ENCODE measurements at regions not wholly inside any gene's neighbourhood (a gene's known extent, or its start where the extent isn't known, plus 50 kb on each side); places are given as distances from the start of the nearest gene placed in this dataset.
A peak's percentile ranks its signal among the peaks of the same experiment; 100 is the strongest.

DNA sequence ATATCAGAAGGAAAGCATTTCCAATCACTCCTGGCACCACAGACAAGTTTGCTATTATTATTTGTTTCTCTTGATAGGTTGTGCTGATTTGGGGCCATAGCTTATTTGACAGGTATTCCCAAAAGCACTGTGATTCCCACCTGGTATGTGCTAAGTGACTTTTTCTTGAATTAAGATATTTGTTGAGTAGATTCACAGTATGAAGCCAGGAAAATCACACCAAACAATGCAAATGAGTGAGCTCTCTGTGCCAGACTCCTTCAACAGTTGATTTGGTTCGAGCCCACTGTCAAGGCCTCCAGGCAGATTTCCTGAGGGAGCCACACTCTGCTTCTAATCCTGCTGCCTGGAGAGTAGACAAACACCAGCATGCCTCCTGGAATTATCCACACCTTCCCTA lies 253.0 kb upstream of the POU2AF2 start:
- in situ Hi-C loops (cut with MboI; ENCODE audit: low sequenced_read_pairs in 4 of 4) (no loop called here), intact Hi-C loops (cut with DNase I; ENCODE audit: low total_unique reads) (no loop called here)
- DNase-seq (no peak), ATAC-seq (no peak)
- no peak overlapping the region for H3K4me3 ChIP-seq
- no peaks in the 10 kb centered on the region for H3K27me3 ChIP-seq
- no peak overlapping the region for H3K27ac ChIP-seq
- no peaks in the 10 kb centered on the region for H3K36me3 ChIP-seq
- peaks cover 5 to 11% of the 10 kb centered on the region in 2 donors for H3K4me1 ChIP-seq
- no peaks in the 10 kb centered on the region for H3K9me3 ChIP-seq
- TF ChIP-seq POLR2A (IDR thresholded peaks at IDR 0.05): no peak
- TF ChIP-seq, protein P1, sequence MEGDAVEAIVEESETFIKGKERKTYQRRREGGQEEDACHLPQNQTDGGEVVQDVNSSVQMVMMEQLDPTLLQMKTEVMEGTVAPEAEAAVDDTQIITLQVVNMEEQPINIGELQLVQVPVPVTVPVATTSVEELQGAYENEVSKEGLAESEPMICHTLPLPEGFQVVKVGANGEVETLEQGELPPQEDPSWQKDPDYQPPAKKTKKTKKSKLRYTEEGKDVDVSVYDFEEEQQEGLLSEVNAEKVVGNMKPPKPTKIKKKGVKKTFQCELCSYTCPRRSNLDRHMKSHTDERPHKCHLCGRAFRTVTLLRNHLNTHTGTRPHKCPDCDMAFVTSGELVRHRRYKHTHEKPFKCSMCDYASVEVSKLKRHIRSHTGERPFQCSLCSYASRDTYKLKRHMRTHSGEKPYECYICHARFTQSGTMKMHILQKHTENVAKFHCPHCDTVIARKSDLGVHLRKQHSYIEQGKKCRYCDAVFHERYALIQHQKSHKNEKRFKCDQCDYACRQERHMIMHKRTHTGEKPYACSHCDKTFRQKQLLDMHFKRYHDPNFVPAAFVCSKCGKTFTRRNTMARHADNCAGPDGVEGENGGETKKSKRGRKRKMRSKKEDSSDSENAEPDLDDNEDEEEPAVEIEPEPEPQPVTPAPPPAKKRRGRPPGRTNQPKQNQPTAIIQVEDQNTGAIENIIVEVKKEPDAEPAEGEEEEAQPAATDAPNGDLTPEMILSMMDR (IDR thresholded peaks at IDR 0.05 in 4 of 5, conservative IDR thresholded peaks at IDR 0.05 in 1 of 5): no peak

- Histone ChIP-seq H3K36me3 (no peaks in the 10 kb centered on the region), H3K27ac (peak overlapping the region in 3 of 4 donors; percentile 10 to 33 (median 14)), H3K4me1 (peaks cover 5 to 11% of the 10 kb centered on the region in 2 donors), H3K27me3 (no peaks in the 10 kb centered on the region), H3K9me3 (no peaks in the 10 kb centered on the region), H3K4me3 (no peak overlapping the region)
- intact Hi-C loops (cut with DNase I; ENCODE audit: low total_unique reads) (no loop called here), in situ Hi-C loops (cut with MboI; ENCODE audit: low sequenced_read_pairs in 4 of 4) (no loop called here)
- DNase-seq (peak; percentile 28 to 58), ATAC-seq (peak; percentile 53 to 55)
- no peak for TF ChIP-seq POLR2A (IDR thresholded peaks at IDR 0.05)
- TF ChIP-seq, protein P1 (IDR thresholded peaks at IDR 0.05 in 4 of 5, conservative IDR thresholded peaks at IDR 0.05 in 1 of 5): no peak
Measured at GRCh38 chr11:110991661-110992355, 253.7 kb upstream of the POU2AF2 start.

GRCh38 chr11:110990311-110990710 lies 255.2 kb upstream of the POU2AF2 start:
- DNase-seq (no peak), ATAC-seq (no peak)
- intact Hi-C loops (cut with DNase I; ENCODE audit: low total_unique reads): no loop called here
- Histone ChIP-seq H3K9me3 (no peaks in the 10 kb centered on the region), H3K27me3 (no peaks in the 10 kb centered on the region), H3K4me3 (no peak overlapping the region), H3K27ac (no peak overlapping the region), H3K4me1 (peaks cover 5 to 11% of the 10 kb centered on the region in 2 donors), H3K36me3 (no peaks in the 10 kb centered on the region)
- in situ Hi-C loops (cut with MboI; ENCODE audit: low sequenced_read_pairs in 4 of 4): no loop called here
- no peak for TF ChIP-seq POLR2A (IDR thresholded peaks at IDR 0.05)
- TF ChIP-seq, protein P1 (IDR thresholded peaks at IDR 0.05 in 4 of 5, conservative IDR thresholded peaks at IDR 0.05 in 1 of 5): no peak

DNA sequence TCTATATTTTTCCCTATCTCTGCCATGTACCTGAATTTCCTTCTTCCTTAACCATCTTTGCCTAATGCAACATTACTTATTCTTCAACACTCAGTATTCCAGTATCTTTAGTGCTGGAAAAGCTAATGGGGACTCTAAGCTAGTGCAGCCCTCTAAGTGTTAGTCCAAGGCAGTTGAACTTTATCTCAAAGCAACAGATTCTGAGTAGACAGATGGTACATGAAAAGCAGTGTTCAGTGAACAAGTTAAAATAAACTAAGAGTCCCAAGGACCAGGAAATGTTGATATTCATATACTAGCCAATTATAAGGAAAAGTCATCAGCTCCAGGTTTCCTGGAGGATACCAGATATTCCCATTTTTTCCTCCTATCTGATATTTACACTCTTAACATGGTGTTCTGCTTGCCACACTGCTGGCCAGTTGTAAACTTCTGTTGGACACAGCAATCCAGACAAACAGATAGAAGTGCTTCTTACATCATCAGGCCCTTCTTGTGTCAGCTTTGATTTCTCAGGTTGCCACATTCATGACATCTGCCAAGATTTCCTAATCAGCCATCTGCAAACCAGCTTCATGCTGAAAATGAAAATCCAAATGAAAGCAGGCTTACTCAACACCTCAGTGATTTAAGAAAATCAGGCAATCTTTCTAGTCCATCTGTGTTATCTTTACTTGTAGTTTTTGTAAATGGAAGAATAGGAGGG lies 255.9 kb upstream of the POU2AF2 start:
- H3K36me3 ChIP-seq: no peaks in the 10 kb centered on the region
- no peak overlapping the region for H3K4me3 ChIP-seq
- intact Hi-C loops (cut with DNase I; ENCODE audit: low total_unique reads): no loop called here
- no peaks in the 10 kb centered on the region for H3K27me3 ChIP-seq
- TF ChIP-seq, protein P1 (IDR thresholded peaks at IDR 0.05 in 4 of 5, conservative IDR thresholded peaks at IDR 0.05 in 1 of 5): no peak
- no peak for TF ChIP-seq POLR2A (IDR thresholded peaks at IDR 0.05)
- peaks cover 5 to 11% of the 10 kb centered on the region in 2 donors for H3K4me1 ChIP-seq
- in situ Hi-C loops (cut with MboI; ENCODE audit: low sequenced_read_pairs in 4 of 4): no loop called here
- ATAC-seq (peak; percentile 88 to 95), DNase-seq (peak; percentile 28 to 57)
- peak overlapping the region; percentile 3 to 41 (median 27) for H3K27ac ChIP-seq
- H3K9me3 ChIP-seq: no peaks in the 10 kb centered on the region
